KMS-11 (cell line): ENCODE measurements at regions not wholly inside any gene's neighbourhood (a gene's known extent, or its start where the extent isn't known, plus 50 kb on each side); places are given as distances from the start of the nearest gene placed in this dataset.

ENCODE experiments used
- H2AFZ ChIP-seq: fragments of 200-600 bp; sonication (generic); 2 replicates; pipeline ENCODE4 v1.6.1; 2016; ENCODE audit warnings: antibody characterized with exemption, mixed run types, low read depth
- H3K27ac ChIP-seq: fragments of 200-600 bp; sonication (generic); 2 replicates; pipeline ENCODE4 v1.6.1; 2016; ENCODE audit warnings: mild to moderate bottlenecking, mixed run types
- H3K27me3 ChIP-seq: fragments of 200-600 bp; sonication (generic); 2 replicates; pipeline ENCODE4 v1.6.1; 2017; ENCODE audit warnings: mild to moderate bottlenecking, low read depth, mixed run types, moderate library complexity; ENCODE audit not compliant: insufficient read depth
- H3K36me3 ChIP-seq: fragments of 200-600 bp; sonication (generic); 2 replicates; pipeline ENCODE4 v1.6.1; 2017; ENCODE audit warnings: mild to moderate bottlenecking, mixed run types; ENCODE audit not compliant: insufficient read depth
- H3K4me1 ChIP-seq: fragments of 200-600 bp; sonication (generic); 2 replicates; pipeline ENCODE4 v1.6.1; 2016; ENCODE audit warnings: mild to moderate bottlenecking, low read depth, mixed run types; ENCODE audit not compliant: poor library complexity, severe bottlenecking
- H3K4me2 ChIP-seq: fragments of 200-600 bp; sonication (generic); 2 replicates; pipeline ENCODE4 v1.7.0; 2016; ENCODE audit warnings: mild to moderate bottlenecking, mixed run types
- H3K4me3 ChIP-seq: fragments of 200-600 bp; sonication (generic); IDR thresholded peaks from 2 replicates; pipeline ENCODE4 v1.6.1; 2017; ENCODE audit warnings: low read depth, low read length, mixed read lengths; ENCODE audit not compliant: insufficient read depth
- H3K79me2 ChIP-seq: fragments of 200-600 bp; sonication (generic); 2 replicates; pipeline ENCODE4 v1.6.1; 2016; ENCODE audit warnings: low read depth, mixed run types; ENCODE audit not compliant: insufficient read depth
- H3K9ac ChIP-seq: fragments of 200-600 bp; sonication (generic); 2 replicates; pipeline ENCODE4 v1.6.1; 2016; ENCODE audit warnings: mild to moderate bottlenecking, mixed run types
- H4K20me1 ChIP-seq: fragments of 200-600 bp; sonication (generic); 2 replicates; pipeline ENCODE4 v1.6.1; 2016; ENCODE audit warnings: mild to moderate bottlenecking, mixed run types; ENCODE audit not compliant: insufficient read depth
- TF ChIP-seq, protein P1 (sequence below): fragments of 200-600 bp; sonication (generic); conservative IDR thresholded peaks from 2 replicates; pipeline ENCODE4 v1.6.1; 2017; ENCODE audit warnings: low read depth, mild to moderate bottlenecking, antibody characterized with exemption, low read length, moderate library complexity, mixed read lengths

DNA sequence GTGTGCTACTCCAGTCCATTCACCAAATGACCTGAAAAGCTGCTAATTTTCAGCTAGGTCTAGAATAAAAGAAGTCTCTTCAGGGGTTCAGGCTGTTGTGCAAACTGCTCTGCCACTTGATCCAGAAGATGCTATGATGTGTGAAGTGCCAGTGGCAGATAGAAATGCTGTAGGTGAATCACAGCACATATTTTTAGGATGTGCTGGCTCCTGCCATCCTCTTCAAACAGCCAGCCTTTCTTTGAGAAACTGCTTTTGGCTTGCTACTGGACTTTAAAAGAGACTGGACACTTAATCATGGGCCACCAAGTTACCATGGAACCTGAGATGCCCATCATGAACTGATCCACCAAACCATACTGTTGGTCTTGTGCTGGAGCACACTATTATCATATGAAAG is 322.1 kb downstream of the EN1 start:
- H2AFZ ChIP-seq = no peak overlapping the region
- H4K20me1 ChIP-seq = no peaks in the 10 kb centered on the region
- no peak overlapping the region for H3K4me2 ChIP-seq
- H3K9ac ChIP-seq = no peak overlapping the region
- H3K4me3 ChIP-seq = no peak overlapping the region
- H3K27me3 ChIP-seq = no peaks in the 10 kb centered on the region
- TF ChIP-seq, protein P1, sequence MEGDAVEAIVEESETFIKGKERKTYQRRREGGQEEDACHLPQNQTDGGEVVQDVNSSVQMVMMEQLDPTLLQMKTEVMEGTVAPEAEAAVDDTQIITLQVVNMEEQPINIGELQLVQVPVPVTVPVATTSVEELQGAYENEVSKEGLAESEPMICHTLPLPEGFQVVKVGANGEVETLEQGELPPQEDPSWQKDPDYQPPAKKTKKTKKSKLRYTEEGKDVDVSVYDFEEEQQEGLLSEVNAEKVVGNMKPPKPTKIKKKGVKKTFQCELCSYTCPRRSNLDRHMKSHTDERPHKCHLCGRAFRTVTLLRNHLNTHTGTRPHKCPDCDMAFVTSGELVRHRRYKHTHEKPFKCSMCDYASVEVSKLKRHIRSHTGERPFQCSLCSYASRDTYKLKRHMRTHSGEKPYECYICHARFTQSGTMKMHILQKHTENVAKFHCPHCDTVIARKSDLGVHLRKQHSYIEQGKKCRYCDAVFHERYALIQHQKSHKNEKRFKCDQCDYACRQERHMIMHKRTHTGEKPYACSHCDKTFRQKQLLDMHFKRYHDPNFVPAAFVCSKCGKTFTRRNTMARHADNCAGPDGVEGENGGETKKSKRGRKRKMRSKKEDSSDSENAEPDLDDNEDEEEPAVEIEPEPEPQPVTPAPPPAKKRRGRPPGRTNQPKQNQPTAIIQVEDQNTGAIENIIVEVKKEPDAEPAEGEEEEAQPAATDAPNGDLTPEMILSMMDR = no peak
- H3K36me3 ChIP-seq = no peaks in the 10 kb centered on the region
- no peaks in the 10 kb centered on the region for H3K79me2 ChIP-seq
- H3K27ac ChIP-seq = no peak overlapping the region
- H3K4me1 ChIP-seq = no peaks in the 10 kb centered on the region

DNA sequence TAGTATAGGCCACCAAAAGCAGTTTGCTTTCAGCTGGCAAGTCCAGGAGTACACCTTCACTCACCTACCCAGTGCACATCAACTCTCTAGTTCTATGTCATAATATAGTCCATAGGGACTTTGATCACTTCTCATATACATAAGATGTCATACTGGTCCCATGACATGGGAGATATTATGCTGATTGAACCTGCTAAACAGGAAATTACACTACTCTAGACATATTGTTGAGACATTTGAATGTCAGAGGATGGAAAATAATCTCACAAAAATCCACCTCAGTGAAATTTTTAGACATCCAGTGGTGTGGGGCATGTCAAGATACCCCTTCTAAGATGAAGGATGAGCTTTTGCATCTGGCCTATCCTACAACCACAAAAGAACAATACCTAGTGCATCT is 322.5 kb downstream of the EN1 start:
- no peaks in the 10 kb centered on the region for H3K79me2 ChIP-seq
- no peak overlapping the region for H3K4me3 ChIP-seq
- H3K27me3 ChIP-seq = no peaks in the 10 kb centered on the region
- H4K20me1 ChIP-seq = no peaks in the 10 kb centered on the region
- TF ChIP-seq, protein P1 = no peak
- H3K36me3 ChIP-seq = no peaks in the 10 kb centered on the region
- H3K4me2 ChIP-seq = no peak overlapping the region
- no peak overlapping the region for H3K27ac ChIP-seq
- no peak overlapping the region for H2AFZ ChIP-seq
- H3K4me1 ChIP-seq = no peaks in the 10 kb centered on the region
- no peak overlapping the region for H3K9ac ChIP-seq

DNA sequence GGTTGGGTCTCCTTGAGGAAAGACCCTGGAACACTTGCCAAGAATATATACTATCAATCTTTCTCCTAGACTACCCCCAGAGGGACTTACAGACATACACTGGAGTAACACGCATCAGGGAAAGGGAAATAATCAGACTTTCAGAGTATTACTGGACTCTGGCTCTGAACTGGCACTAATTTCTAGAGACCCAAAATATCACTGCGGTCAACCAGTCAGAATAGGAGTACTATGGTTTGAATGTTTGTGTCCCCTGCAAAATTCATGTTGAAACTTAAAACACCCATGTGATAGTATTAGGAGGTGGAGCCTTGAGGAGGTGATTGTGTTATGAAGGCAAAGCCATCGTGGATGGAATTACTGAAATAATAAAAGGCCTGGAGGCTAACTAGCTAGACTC is 323.7 kb downstream of the EN1 start:
- Histone ChIP-seq H3K36me3 (no peaks in the 10 kb centered on the region), H3K79me2 (no peaks in the 10 kb centered on the region), H3K9ac (no peak overlapping the region), H4K20me1 (no peaks in the 10 kb centered on the region), H3K27me3 (no peaks in the 10 kb centered on the region), H3K4me2 (no peak overlapping the region), H3K4me1 (no peaks in the 10 kb centered on the region), H3K4me3 (no peak overlapping the region), H3K27ac (no peak overlapping the region), H2AFZ (no peak overlapping the region)
- TF ChIP-seq, protein P1 = no peak

DNA sequence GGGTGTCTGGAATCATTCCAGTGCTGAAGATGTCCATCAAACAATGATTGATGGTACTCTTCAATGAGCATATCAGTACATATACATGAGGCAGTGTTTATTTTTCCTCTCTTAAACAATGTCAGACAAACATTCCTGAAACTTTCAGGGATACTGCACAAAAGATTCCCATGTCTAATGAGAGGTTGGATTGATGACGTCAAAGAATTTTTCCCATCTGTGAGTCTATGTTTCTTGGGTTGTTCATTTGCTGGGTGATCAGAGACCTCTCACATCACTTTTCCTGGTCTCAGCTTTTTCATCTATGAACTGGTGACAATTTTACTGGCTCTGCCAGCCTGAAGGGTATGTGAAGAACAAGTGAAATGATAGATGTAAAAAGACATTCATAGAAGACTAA is 325.5 kb downstream of the EN1 start:
- no peak overlapping the region for H2AFZ ChIP-seq
- H3K4me2 ChIP-seq = no peak overlapping the region
- no peaks in the 10 kb centered on the region for H3K79me2 ChIP-seq
- H4K20me1 ChIP-seq = no peaks in the 10 kb centered on the region
- no peaks in the 10 kb centered on the region for H3K36me3 ChIP-seq
- TF ChIP-seq, protein P1 = no peak
- H3K4me1 ChIP-seq = no peaks in the 10 kb centered on the region
- H3K4me3 ChIP-seq = no peak overlapping the region
- H3K27ac ChIP-seq = no peak overlapping the region
- no peaks in the 10 kb centered on the region for H3K27me3 ChIP-seq
- H3K9ac ChIP-seq = no peak overlapping the region

DNA sequence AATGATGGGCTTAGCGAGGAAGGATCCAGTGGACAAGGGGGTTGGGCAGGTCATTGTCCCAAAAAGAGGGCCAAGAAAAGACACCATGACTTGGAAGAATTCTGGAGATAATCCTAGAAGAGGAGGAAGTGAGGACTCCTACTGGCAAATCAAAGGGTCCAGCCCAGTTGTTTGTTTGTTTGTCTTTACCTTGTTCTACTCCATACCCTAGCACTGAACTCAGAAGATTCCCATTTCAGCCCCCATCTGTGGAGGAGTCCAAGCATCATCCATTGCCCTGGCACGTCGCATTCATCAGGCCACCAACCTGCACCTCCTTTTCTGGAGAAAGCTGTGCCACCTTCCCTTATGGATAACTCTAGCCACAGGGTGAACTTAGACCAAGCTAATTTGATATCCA is 326.2 kb downstream of the EN1 start:
- H3K79me2 ChIP-seq = no peaks in the 10 kb centered on the region
- no peak overlapping the region for H3K4me3 ChIP-seq
- no peaks in the 10 kb centered on the region for H3K4me1 ChIP-seq
- no peak overlapping the region for H3K27ac ChIP-seq
- H3K27me3 ChIP-seq = no peaks in the 10 kb centered on the region
- H3K4me2 ChIP-seq = no peak overlapping the region
- no peaks in the 10 kb centered on the region for H3K36me3 ChIP-seq
- H3K9ac ChIP-seq = no peak overlapping the region
- TF ChIP-seq, protein P1 = no peak
- no peak overlapping the region for H2AFZ ChIP-seq
- no peaks in the 10 kb centered on the region for H4K20me1 ChIP-seq
